GM12801 (cell line): ENCODE measurements at regions not wholly inside any gene's neighbourhood (a gene's known extent, or its start where the extent isn't known, plus 50 kb on each side); places are given as distances from the start of the nearest gene placed in this dataset.

Source experiments
- TF ChIP-seq, protein P1 (sequence below): IDR thresholded peaks from one replicate; pipeline ENCODE4 v1.5.1; 2011; ENCODE audit warnings: control low read depth; ENCODE audit not compliant: insufficient read length; ENCODE audit errors: extremely low read depth

DNA sequence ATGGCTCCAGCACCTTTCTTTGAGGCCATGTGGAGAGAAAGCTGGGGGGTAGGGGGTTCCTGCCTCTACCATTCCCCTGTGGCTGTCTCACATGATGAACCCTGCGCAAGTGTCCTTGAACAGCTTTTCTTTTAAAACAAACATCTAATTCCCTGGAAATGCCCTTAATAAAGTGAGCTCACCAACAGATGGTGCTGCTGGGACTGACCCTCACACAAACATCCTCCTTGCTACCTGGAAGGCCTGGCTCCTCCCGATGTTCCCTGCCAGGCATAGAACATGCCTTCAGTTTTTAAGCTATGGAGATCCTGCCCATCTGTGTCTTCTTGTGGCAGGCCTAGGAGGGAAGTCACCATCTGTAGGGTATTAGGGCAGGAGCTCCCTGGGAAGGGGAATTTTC lies 60.7 kb upstream of the GATA6 start:
- TF ChIP-seq, protein P1, sequence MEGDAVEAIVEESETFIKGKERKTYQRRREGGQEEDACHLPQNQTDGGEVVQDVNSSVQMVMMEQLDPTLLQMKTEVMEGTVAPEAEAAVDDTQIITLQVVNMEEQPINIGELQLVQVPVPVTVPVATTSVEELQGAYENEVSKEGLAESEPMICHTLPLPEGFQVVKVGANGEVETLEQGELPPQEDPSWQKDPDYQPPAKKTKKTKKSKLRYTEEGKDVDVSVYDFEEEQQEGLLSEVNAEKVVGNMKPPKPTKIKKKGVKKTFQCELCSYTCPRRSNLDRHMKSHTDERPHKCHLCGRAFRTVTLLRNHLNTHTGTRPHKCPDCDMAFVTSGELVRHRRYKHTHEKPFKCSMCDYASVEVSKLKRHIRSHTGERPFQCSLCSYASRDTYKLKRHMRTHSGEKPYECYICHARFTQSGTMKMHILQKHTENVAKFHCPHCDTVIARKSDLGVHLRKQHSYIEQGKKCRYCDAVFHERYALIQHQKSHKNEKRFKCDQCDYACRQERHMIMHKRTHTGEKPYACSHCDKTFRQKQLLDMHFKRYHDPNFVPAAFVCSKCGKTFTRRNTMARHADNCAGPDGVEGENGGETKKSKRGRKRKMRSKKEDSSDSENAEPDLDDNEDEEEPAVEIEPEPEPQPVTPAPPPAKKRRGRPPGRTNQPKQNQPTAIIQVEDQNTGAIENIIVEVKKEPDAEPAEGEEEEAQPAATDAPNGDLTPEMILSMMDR = no peak

DNA sequence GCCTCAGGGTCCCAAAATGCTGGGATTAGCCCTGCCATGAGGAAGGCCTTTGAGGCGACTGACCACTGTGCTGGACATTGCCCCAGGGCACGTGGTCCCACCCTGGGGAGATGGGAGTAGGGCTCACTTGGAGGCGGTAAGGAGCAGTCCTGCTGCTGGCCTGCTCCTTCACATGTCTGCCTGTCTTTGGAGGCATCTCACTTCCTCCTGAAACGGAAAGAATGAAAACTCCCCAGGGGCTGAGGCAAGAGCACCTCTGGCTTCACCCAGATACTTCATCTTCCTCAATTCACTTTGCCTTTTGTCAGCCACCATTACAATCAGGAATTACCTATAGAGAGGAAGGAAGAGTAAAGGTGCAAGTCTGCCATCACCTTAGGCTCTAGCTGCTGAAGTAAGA lies 59.9 kb upstream of the GATA6 start:
- TF ChIP-seq, protein P1 = no peak

DNA sequence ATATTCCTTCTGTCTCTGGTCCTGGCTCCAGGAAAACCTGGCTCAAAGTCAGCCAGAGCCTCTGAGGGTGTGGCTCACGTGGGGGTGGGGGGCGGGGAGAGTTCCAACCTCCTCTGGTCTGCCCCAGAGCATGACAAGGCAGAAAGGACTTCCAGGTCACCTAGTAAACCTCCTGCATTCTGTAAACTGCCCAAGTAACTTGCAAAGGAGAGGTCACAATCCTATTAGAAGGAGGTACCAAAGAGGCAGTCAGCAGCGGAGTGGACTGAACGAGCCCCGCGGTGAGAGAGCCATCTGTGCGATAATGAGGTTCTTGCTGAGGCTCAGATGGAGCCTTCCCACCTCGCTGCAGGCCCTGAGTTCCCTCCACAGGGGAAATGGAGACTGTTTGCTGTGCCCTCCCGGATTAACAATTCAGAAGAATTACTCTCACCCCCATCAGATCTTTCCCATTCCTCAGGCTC lies 58.9 kb upstream of the GATA6 start:
- TF ChIP-seq, protein P1 = no peak

DNA sequence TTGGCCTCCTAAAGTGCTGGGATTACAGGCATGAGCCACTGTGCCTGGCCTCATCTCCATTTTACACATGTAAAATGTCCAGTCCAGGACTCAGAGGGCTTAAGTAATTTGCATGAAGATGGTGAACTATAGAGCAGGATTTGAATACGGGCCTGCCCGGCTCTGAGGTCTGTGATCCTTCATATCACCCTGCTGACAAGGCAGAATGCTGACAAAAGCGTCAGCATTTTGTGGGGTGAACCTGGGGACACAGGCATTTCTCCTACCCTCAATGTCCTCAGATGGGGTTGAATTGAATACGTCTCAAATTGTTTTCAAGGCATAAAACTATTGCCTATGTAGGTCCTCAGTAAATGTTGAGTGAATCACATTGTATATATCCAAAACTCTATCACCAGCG lies 57.2 kb upstream of the GATA6 start:
- TF ChIP-seq, protein P1 = no peak

DNA sequence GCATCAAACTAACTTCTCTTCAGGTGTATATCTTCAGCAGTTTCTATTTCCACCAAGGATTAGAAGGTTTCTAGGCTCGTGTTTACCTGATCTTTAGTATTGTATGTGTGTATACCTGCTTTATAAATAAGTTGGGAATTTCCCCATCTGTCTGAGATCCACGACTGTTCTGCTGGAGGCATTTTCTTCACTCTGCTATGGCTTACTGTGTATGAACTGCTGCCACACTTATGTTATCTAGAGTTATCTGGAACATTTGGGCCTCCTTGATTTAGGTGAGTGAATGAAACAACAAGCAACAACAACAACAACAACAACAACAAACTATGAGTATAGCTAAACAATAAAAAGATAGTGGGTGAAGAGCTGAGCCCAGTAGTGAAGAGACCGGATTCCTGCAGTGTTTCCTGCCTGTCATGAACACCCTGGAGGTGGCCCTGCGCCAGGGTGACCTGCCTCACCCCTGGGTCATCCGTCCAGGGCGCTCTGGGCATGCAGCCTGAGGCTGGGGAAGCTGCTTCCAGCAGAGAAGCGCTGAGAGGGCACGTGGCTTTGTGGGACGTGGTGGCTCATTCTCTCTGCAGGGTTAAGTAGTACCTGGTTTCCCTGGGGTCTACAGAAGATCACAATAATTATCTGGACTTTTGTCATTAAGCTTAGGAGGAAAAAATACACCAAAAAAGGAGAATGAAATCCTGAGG lies 56.1 kb upstream of the GATA6 start:
- TF ChIP-seq, protein P1 = no peak

DNA sequence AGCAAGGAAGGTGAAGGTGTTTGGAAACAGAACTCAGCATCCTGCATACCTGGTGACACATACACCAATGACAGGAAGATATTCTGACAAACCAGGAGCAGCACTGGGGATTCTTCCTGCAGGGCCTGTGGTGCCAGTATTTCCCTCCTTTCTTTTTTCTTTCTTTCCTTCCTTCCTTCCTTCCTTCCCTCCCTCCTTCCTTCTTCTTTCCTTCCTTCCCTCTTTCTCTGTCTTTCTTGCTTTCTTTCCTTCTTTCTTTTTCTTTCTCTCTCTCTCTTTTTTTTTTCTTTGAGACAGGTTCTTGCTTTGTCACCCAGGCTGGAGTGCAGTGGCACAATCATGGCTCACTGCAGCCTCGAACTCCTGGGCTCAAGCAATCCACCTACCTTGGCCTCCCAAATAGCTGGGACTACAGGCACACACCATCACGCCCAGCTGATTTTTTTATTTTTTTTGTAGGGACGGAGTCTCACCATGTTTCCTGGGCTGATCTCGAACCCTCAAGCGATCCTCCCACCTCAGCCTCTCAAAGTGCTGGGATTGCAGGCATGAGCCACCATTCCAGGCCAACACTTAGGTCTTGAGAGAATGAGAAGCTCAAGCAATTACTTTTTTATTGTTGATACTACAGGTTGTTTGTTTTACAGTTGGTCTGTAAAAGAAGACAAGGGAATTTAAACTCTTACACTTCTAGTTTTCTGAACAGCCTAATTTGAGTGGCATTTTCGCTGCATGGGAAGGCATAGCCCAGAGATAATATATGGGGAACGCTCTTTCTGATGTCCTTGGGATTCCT lies 54.7 kb upstream of the GATA6 start:
- TF ChIP-seq, protein P1 = no peak

DNA sequence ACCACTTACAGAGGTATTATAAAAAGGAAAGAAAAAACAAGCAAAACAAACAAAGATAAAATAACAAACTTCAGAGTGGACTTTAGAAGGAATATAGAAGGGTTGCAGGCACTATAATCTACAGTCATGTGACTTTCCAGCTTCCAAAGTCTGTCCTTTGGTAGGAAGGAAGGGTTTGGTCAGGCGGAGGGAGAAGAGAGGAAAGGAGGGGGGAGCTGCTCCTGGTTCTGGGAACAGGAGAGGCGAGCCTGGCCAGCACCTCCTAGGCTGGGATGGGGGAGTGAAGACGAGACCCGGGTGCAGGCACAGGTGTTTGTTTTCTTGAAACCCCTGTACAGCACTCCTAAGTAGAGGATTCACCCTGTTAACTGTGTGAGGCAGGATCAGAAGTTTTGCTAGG lies 53.8 kb upstream of the GATA6 start:
- TF ChIP-seq, protein P1 = no peak
